ENCODE measurements at regions not wholly inside any gene's neighbourhood (a gene's known extent, or its start where the extent isn't known, plus 50 kb on each side); places are given as distances from the start of the nearest gene placed in this dataset.

GRCh38 chr10:85513436-85513835, 853.2 kb downstream of the GRID1 start:
- DNase-seq, result no peak

GRCh38 chr10:85515316-85515715, 851.3 kb downstream of the GRID1 start:
- DNase-seq, result no peak

GRCh38 chr10:85524001-85524666, 842.5 kb downstream of the GRID1 start:
- no peak for DNase-seq

GRCh38 chr10:85527616-85528317, 838.8 kb downstream of the GRID1 start:
- no peak for DNase-seq

- no peak for DNase-seq
Measured at GRCh38 chr10:85528318-85528652, 838.3 kb downstream of the GRID1 start.

GRCh38 chr10:85531706-85532105, 834.9 kb downstream of the GRID1 start:
- DNase-seq, result no peak

- no peak for DNase-seq
Measured at GRCh38 chr10:85532773-85533172, 833.8 kb downstream of the GRID1 start.

- DNase-seq, result no peak
Measured at GRCh38 chr10:85535926-85536325, 830.7 kb downstream of the GRID1 start.

- no peak for DNase-seq
Measured at GRCh38 chr10:85537561-85537960, 829.0 kb downstream of the GRID1 start.

GRCh38 chr10:85538601-85539000, 828.0 kb downstream of the GRID1 start:
- no peak for DNase-seq

GRCh38 chr10:85542152-85542551, 824.4 kb downstream of the GRID1 start:
- DNase-seq, result no peak

- DNase-seq, result no peak
Measured at GRCh38 chr10:85542936-85543730, 823.5 kb downstream of the GRID1 start.

GRCh38 chr10:85544956-85545355, 821.6 kb downstream of the GRID1 start:
- DNase-seq, result peak; percentile 33

- no peak for DNase-seq
Measured at GRCh38 chr10:85545874-85546273, 820.7 kb downstream of the GRID1 start.

GRCh38 chr10:85547460-85548023, 819.1 kb downstream of the GRID1 start:
- no peak for DNase-seq

GRCh38 chr10:85548034-85548433, 818.6 kb downstream of the GRID1 start:
- no peak for DNase-seq
